ENCODE measurements at regions not wholly inside any gene's neighbourhood (a gene's known extent, or its start where the extent isn't known, plus 50 kb on each side); places are given as distances from the start of the nearest gene placed in this dataset.
A peak's percentile ranks its signal among the peaks of the same experiment; 100 is the strongest.

- H3K9ac ChIP-seq (ENCODE audit: control insufficient read depth, insufficient read depth, low read length): no peak overlapping the region
- H3K27me3 ChIP-seq (replicated peaks in 1 of 2; ENCODE audit: control insufficient read depth in 2 of 2, insufficient read depth in 2 of 2, low read length in 1 of 2): no peaks in the 10 kb centered on the region
- H4K20me1 ChIP-seq (ENCODE audit: control insufficient read depth, insufficient read depth): no peaks in the 10 kb centered on the region
- no peaks in the 10 kb centered on the region for H3K79me2 ChIP-seq (ENCODE audit: control insufficient read depth, insufficient read depth, low read length)
- TF ChIP-seq CTCF (IDR thresholded peaks at IDR 0.05 in 2 of 3, conservative IDR thresholded peaks at IDR 0.05 in 1 of 3; ENCODE audit: control insufficient read depth in 2 of 3, extremely low read depth in 1 of 3, insufficient read depth in 1 of 3, low read depth in 3 of 3, low read length in 3 of 3): 0 out of 6 replicates have a peak, but pooled peaks of 1 of the 3 experiments have one; percentile 9
- TF ChIP-seq RAD51 (IDR thresholded peaks at IDR 0.05): no peak
- H3K4me3 ChIP-seq: no peak overlapping the region
- CTCF ChIA-PET: interaction anchor here (1.1 to 1.2 kb wide), 2 partner anchors 321 to 326 kb away, joined by 3 to 6 read pairs; no protein-coding TSS in a partner anchor
- RAD21 ChIA-PET (ENCODE audit: unreplicated experiment): interaction anchor here (0.9 to 1.4 kb wide), 2 partner anchors 90 to 321 kb away, joined by 3 to 5 read pairs; no protein-coding TSS in a partner anchor
- H3K27ac ChIP-seq (ENCODE audit: control insufficient read depth, insufficient read depth): no peak overlapping the region
- H3K9me3 ChIP-seq (replicated peaks; ENCODE audit: control insufficient read depth, insufficient read depth, low read length): no peaks in the 10 kb centered on the region; the same call in 2 of the 3 replicates
- DNase-seq (ENCODE audit: low read depth, low spot score) (no peak), FAIRE-seq (no peak), ATAC-seq (no peak)
- no peaks in the 10 kb centered on the region for H3K36me3 ChIP-seq (ENCODE audit: control insufficient read depth in 2 of 2, insufficient read depth in 2 of 2, low read length in 1 of 2)
- 32% methylated on average over 5 of the region's 5 CpGs for WGBS (ENCODE audit: insufficient coverage, insufficient replicate concordance, low lambda C conversion rate, missing lambda C conversion rate)
- H3K4me1 ChIP-seq (ENCODE audit: control insufficient read depth, insufficient read depth, low read length): no peaks in the 10 kb centered on the region
- H2AFZ ChIP-seq (ENCODE audit: control insufficient read depth, low read depth, low read length): no peak overlapping the region
- intact Hi-C loops (cut with micrococcal nuclease; ENCODE audit: unreplicated experiment) (no loop called here), in situ Hi-C loops (cut with MboI) (no loop called here)
- no peak overlapping the region for H3K4me2 ChIP-seq (ENCODE audit: control insufficient read depth, insufficient read depth)
- no TSS peak for BruUV-seq (replicated peaks)
- POLR2A ChIA-PET: interaction anchor here (0.5 kb wide), 1 partner anchor 322 kb away, joined by 5 read pairs; no protein-coding TSS in a partner anchor
- SMC1A ChIA-PET (ENCODE audit: uncharacterized antibody, unreplicated experiment): interaction anchor here (0.7 to 1.4 kb wide), 5 partner anchors 51 to 321 kb away, joined by 3 to 5 read pairs (median 3); no protein-coding TSS in a partner anchor
These were observed 286.0 kb downstream of the NFKBIZ start for GRCh38 chr3:102135316-102135715.

- FAIRE-seq: no peak
- H3K4me3 ChIP-seq: no peak overlapping the region
- no peaks in the 10 kb centered on the region for H3K36me3 ChIP-seq (ENCODE audit: control insufficient read depth in 2 of 2, insufficient read depth in 2 of 2, low read length in 1 of 2)
- 21% methylated on average over 2 of the region's 2 CpGs for WGBS (ENCODE audit: insufficient coverage, insufficient replicate concordance, low lambda C conversion rate, missing lambda C conversion rate)
- no peaks in the 10 kb centered on the region; the same call in 2 of the 3 replicates for H3K9me3 ChIP-seq (replicated peaks; ENCODE audit: control insufficient read depth, insufficient read depth, low read length)
- ChIA-PET CTCF (interaction anchor here (0.5 kb wide), 1 partner anchor 322 kb away, joined by 4 read pairs; no protein-coding TSS in a partner anchor), SMC1A (ENCODE audit: uncharacterized antibody, unreplicated experiment) (interaction anchor here (0.6 kb wide), 1 partner anchor 68 kb away, joined by 3 read pairs; no protein-coding TSS in a partner anchor), RAD21 (ENCODE audit: unreplicated experiment) (interaction anchor here (0.8 kb wide), 1 partner anchor 271 kb away, joined by 3 read pairs; no protein-coding TSS in a partner anchor), POLR2A (no interaction called here)
- intact Hi-C loops (cut with micrococcal nuclease; ENCODE audit: unreplicated experiment) (no loop called here), in situ Hi-C loops (cut with MboI) (no loop called here)
- H2AFZ ChIP-seq (ENCODE audit: control insufficient read depth, low read depth, low read length): no peak overlapping the region
- no peak overlapping the region for H3K4me2 ChIP-seq (ENCODE audit: control insufficient read depth, insufficient read depth)
- no TSS peak for BruUV-seq (replicated peaks)
- no peaks in the 10 kb centered on the region for H3K27me3 ChIP-seq (replicated peaks in 1 of 2; ENCODE audit: control insufficient read depth in 2 of 2, insufficient read depth in 2 of 2, low read length in 1 of 2)
- H3K4me1 ChIP-seq (ENCODE audit: control insufficient read depth, insufficient read depth, low read length): no peaks in the 10 kb centered on the region
- H4K20me1 ChIP-seq (ENCODE audit: control insufficient read depth, insufficient read depth): no peaks in the 10 kb centered on the region
- no peak overlapping the region for H3K9ac ChIP-seq (ENCODE audit: control insufficient read depth, insufficient read depth, low read length)
- ATAC-seq: peak; percentile 47
- DNase-seq (ENCODE audit: low read depth, low spot score): no peak
- H3K27ac ChIP-seq (ENCODE audit: control insufficient read depth, insufficient read depth): no peak overlapping the region
- H3K79me2 ChIP-seq (ENCODE audit: control insufficient read depth, insufficient read depth, low read length): no peaks in the 10 kb centered on the region
- TF ChIP-seq TAF1 (IDR thresholded peaks at IDR 0.05; ENCODE audit: borderline replicate concordance, low read depth, low read length) (no peak), ELK1 (IDR thresholded peaks at IDR 0.05; ENCODE audit: low read depth, low read length) (no peak), ZZZ3 (IDR thresholded peaks at IDR 0.05; ENCODE audit: control insufficient read depth, insufficient read length, low read depth) (no peak), NFYA (IDR thresholded peaks at IDR 0.05; ENCODE audit: borderline replicate concordance, low read depth, low read length) (no peak), REST (IDR thresholded peaks at IDR 0.05; ENCODE audit: low read depth, low read length) (no peak), GATAD2B (conservative IDR thresholded peaks at IDR 0.05; ENCODE audit: low read depth) (no peak)
These were observed 286.9 kb downstream of the NFKBIZ start for GRCh38 chr3:102136183-102136582.
